GM19455 (cell line): ENCODE measurements at regions not wholly inside any gene's neighbourhood (a gene's known extent, or its start where the extent isn't known, plus 50 kb on each side); places are given as distances from the start of the nearest gene placed in this dataset.

Experiments
- ATAC-seq: cut with Tn5 transposase; IDR thresholded peaks from one replicate; pipeline ENCODE4 v1.9.1; 2021; ENCODE audit not compliant: unreplicated experiment

GRCh38 chr16:85254051-85254450 is 141.8 kb upstream of the CIBAR2 start:
- no peak for ATAC-seq

DNA sequence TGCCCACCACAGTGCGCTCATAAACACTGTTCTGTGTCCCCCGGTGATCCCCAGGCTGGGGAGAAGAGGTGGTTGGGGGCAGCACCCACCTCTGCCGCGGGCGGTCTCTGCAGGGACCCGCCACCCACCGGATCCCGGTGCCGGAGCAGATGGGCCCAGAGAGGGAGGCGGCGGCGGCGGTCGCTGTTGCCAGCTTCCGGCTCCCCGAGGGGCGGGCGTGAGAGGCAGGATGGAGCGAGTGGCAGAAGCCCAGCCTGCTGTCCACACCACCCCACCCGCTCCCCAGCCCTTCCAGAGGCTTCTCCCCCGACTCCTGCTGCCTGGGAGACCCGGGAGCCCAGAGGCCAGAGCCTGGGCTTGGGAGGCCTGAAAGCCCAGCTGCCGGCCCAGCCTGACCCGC is 142.6 kb upstream of the CIBAR2 start:
- no peak for ATAC-seq

DNA sequence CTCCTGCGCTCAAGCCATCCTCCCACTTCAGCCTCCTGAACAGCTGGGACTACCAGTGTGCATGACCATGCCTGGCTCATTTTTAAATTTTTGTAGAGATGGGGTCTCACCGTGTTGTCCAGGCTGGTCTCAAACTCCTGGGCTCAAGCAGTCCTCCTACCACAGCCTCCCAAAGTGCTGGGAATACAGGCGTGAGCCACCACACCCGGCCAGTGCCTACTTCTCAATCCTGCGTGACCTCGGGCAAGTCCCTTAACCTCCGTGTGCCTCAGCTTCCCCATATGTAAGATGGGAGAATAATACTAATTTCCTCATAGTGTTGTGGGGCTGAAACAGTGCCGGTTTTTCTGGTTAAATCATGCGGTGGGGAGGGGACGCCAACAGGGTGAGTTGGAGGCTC is 143.5 kb upstream of the CIBAR2 start:
- ATAC-seq: no peak

GRCh38 chr16:85256190-85256739 is 144.0 kb upstream of the CIBAR2 start:
- no peak for ATAC-seq

DNA sequence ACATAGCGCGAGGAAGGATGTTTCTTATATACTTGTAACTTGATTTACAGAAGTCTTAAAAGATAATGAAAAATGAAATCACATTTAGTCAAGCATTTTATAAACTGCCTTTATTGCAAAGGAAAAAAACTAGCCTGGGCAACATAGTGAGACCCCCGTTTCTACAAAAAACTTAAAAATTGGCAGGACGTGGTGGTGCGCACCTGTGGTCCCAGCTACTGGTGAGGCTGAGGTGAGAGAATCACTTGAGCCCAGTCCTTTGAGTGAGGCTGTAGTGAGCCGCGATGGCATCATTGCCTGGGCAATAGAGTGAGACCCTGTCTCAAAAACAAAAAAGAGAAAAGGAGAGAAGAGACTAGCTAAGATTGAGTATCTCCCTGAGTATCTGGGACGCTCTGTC is 145.2 kb upstream of the CIBAR2 start:
- ATAC-seq: no peak

- ATAC-seq: no peak
Measured at GRCh38 chr16:85258166-85258565, 145.9 kb upstream of the CIBAR2 start.

DNA sequence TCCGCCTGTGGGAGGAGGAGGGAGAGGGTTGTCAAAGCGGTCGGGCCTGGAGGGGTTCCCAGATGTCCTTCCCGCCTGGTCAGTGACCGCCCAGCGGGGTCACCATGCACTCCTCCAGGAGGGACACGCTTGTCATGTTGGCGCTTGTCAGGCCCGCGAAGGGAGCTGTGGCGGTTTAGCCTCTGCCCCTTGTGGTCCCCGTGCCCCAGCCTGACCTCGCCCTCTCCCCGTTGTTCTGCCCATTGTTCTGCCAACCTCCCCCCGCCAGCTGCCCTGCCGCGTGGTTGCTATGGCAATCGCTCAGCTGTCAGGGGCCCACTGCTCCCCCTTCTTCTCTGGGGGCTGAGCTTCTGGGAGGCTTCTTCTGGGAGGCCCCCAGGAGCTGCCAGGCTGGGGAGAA is 146.4 kb upstream of the CIBAR2 start:
- no peak for ATAC-seq

- no peak for ATAC-seq
Measured at GRCh38 chr16:85259115-85259831, 147.0 kb upstream of the CIBAR2 start.

GRCh38 chr16:85259832-85260167 is 147.5 kb upstream of the CIBAR2 start:
- no peak for ATAC-seq

DNA sequence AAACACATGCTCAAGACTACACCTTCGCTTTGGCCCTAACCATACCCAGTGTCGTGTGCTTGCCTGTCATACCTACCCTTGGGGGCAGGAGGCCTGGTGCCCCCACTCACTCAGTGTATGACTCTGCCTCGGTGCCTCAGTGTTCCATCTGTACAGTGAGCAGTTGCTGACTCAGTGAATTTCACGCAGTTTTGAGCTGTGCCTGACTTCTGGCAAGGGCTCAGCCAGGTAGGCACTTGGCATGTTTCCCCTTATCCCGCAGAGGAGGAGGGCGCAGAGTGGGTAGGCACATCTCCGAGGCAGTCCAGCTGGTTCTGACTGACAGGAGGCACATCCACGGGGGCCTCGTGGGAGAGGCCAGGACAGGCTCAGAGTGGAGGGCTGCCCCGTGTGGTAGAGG is 148.9 kb upstream of the CIBAR2 start:
- no peak for ATAC-seq

DNA sequence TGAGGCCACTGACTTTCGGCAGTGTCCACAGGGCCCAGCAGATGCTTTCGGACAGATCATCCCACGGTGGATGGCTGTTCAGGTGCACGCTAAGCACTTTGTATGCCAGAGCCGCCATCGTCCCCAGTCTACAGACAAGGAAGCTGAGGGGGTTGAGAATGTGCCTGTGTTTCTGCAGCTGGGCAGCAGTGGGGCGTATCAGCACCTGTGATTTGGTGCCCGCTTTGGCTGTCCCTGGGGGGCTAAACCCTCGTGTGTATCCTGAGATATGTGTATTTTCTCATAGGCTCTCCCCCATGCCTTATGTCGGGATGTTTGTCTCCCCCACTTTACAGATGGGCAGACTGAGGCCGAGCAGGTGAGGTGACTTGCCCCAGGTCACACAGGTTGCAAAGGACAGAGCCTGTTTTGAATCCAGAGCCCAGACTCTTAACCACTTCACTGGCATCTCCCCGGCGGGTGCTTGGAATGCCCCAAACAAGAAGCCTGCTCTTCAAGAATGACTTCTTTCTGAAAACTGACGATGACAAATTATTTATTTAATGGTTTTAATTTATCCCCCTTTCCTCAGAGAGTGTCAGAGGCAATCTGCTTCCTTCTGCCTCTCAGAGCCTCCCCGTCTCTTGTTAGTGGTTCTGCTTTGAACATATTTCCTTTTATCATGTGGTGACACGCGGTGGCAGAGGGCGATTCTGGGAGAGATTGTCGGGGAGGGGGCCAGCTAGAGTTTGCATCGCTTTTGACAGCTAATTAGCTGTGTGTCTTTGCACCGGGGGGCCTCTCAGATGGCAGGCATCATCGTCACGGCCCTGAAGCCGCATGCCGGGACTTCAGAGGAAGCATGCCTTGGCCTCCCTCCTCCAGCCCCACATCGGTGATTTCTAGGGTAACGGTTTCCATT is 149.6 kb upstream of the CIBAR2 start:
- no peak for ATAC-seq

DNA sequence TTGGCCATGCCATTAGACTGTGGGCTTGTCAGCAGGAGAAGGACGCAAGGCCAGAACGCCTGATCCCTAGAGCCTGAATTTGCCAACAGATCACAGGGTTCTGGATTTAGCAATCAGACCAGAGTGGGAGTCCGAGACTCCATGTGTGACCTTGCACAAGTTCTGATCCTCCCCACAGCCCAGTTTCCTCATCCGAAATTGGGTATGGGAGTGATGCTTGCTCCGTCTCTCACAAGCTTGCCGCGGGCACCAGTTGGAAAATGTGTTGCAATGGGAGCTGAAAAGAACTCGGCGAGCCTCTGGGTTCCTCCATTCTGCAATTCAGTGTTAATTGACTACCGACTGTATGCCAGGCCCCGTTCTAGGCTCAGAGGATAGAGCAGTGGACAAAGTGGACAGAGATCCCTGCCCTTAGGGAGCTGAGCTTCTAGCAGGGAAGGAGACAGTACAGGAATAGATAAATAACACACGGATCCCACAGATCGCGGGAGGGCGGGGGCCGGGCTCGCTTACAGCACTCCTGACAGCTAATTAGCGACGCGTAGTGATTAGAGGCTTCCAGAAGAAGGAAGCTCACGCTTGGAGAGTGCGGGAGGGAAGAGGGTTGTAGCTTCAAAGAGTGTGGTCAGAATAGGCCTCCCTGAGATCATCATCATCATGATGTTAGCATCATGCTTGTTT is 150.4 kb upstream of the CIBAR2 start:
- ATAC-seq: no peak

DNA sequence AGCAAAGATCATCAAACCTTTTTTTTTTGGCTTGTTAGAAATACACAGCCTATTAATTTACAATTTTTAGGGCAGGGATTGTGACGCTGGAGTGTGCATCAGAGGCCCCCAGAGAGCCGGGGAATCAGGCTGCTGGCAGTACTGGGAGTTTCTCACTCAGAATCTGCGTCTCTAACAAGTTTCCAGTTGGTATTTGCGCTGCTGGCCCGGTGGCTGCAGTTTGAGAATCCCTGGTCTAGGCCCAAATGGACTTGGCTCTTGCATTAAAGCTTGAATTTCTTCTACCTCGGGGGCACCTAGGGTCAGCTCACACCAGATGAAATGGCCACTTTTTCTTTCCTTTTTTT is 150.9 kb upstream of the CIBAR2 start:
- no peak for ATAC-seq

- no peak for ATAC-seq
Measured at GRCh38 chr16:85264752-85265151, 152.5 kb upstream of the CIBAR2 start.

GRCh38 chr16:85265161-85265784 is 153.0 kb upstream of the CIBAR2 start:
- no peak for ATAC-seq

- ATAC-seq: no peak
Measured at GRCh38 chr16:85265810-85266209, 153.5 kb upstream of the CIBAR2 start.

DNA sequence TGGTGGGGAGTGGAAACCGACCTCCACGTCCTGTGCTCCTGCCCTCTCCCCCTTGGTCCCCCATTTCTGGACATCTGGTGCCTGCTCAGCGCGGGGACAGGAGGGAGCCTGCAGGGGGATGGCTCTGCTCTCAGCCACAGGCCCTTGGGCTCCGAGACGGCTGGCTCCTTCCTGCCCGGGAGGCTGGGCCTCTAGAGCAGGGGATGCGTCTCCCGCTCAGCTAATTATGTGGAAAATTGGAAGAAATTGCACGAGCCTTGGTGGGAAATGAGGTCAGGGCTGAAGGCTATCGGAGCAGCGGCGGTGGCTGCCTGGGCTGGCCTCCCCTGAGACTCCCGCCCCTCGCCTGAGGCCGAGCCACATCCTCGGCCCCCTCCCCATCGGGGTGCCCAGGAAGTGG is 154.6 kb upstream of the CIBAR2 start:
- ATAC-seq: no peak

DNA sequence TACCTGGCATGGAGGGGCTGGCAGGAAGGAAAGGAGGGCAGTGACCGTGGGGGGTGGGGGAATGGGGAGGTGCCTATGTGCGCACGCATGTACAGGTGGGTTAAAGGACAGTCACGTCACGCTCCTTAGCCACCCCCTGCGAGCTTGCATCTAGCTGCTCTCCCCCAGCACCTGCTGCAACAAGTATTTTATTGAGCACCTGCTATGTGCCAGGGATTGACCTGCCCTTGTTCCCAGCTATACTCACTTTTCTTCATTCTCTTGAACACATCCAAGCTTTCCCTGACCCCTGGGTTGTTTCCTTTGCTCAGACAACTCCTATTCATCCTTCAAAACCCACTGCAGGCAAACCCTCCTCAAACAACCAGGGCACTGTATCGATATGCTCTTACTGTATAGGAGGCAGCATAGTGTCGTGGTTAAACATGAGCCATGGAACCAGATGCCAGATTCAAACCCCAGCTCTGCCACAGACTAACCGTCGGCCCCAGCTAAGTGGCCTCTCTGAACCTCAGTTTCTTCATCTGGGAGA is 155.2 kb upstream of the CIBAR2 start:
- ATAC-seq: no peak

DNA sequence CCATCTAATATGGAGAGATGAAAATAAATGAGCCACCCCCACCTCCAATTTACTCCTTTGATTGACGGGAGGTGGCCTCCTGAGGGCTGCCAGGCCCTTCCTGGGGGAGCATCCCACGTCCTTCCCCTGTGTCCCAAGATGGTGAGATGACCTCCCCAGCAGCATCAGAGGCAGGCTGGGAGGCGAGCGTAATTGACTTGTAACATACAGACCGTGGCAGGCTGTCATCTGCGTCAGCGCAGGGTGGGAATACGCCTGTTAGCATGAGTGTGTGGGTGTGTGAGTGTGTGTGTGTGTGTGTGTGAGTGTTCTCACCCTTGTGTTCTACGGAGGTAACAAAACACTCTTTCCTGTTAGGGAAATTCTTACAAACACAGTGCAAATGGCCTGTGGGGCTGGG is 156.9 kb upstream of the CIBAR2 start:
- ATAC-seq: no peak

GRCh38 chr16:85270374-85270773 is 158.1 kb upstream of the CIBAR2 start:
- no peak for ATAC-seq

DNA sequence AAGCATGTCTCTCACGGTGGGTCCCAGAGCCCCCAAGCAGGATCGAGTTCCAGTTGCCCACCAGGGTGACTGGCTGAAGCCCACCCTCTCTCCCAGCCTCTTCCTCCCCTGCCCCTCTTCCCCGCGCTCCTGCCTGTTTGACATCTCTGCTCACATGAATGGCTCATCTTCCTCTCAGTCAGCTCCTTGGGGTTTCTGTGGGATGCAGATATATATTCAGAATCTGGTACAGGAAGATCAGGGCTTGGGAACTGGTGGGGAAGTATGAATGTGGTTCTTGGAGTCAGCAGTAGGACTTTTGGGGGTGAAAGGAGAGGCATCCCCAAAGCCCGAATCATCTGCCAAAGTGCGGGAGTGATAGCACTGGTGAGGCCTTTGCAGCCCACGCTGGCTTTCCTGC is 158.9 kb upstream of the CIBAR2 start:
- no peak for ATAC-seq
